GM18517 (cell line): ENCODE measurements at regions not wholly inside any gene's neighbourhood (a gene's known extent, or its start where the extent isn't known, plus 50 kb on each side); places are given as distances from the start of the nearest gene placed in this dataset.

Experiments
- ATAC-seq: cut with Tn5 transposase; IDR thresholded peaks from one replicate; pipeline ENCODE4 v1.9.1; 2021; ENCODE audit warnings: mild to moderate bottlenecking, moderate library complexity; ENCODE audit not compliant: unreplicated experiment

DNA sequence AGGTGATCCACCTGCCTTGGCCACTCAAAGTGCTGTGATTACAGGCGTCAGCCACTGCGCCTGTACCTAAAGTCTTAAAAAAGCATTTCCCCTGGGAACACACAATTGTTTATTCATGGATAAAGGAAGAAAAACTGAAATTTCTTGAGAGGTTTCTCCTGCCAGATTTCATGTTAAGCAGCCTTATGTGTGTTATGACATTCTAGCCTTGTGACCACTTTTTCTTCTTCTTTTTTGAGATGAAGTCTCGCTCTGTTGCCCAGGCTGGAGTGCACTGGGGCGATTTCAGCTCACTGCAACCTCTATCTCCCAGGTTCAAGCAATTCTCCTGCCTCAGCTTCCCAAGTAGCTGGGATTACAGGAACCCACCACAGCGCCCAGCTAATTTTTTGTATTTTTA lies 57.8 kb upstream of the PLAC8 start:
- no peak for ATAC-seq

DNA sequence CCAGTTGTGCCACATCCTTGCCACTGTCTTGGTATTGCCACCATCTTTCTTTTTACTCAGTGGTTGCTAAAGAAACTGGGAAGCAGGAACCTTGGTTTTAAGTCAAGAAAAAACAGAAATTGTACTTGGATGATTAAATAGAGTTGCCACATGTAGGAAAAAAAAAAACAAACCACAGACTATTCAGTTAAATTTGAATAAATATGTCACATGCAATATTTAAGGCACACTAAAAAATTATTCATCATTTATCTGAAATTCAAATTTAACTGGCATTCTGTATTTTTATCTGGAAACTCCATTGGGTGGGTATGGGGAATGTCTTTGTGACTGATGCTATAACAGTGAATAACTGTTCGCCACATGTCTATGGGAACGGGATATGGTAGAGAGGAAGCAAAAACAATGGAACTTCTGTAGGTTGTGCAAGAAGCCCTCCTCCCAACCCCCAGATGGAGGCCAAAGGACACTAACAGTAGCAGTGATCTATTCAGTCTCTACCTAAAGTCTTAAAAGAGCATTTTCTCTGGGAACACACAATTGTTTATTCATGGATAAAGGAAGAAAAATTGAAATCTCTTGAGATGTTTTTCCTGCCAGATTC lies 57.0 kb upstream of the PLAC8 start:
- ATAC-seq: no peak

DNA sequence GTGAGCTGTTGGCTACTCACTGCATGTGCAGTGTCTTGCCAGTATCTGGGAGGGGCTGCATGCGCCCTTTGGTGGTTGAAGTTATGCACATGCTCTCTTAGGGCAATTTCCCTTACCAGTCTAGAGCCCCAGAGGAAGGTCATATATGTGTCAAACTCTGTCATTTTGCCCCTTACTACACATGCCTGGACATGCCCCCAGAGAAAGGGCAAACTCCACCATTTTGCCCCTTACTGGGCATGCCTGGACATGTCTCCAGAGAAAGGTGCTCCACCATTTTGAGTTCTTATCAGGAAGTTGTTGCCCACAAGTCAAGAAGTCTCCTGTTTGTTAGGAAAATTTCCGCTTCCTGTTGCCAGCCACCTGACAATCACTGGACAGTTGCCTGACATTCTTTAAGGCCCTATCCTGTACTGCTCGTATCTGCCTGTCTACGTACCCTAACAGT lies 56.4 kb upstream of the PLAC8 start:
- peak; percentile 42 for ATAC-seq
